ENCODE measurements at regions not wholly inside any gene's neighbourhood (a gene's known extent, or its start where the extent isn't known, plus 50 kb on each side); places are given as distances from the start of the nearest gene placed in this dataset.

- no peak for TF ChIP-seq CTCF (IDR thresholded peaks at IDR 0.05)
- TF ChIP-seq POLR2A (IDR thresholded peaks at IDR 0.05), result no peak
Measured at GRCh38 chr2:128727914-128728313, 409.2 kb upstream of the HS6ST1 start.

All from ovary (tissue), 3 donors.